HG02852 (cell line): ENCODE measurements at regions not wholly inside any gene's neighbourhood (a gene's known extent, or its start where the extent isn't known, plus 50 kb on each side); places are given as distances from the start of the nearest gene placed in this dataset.
"Not testable (repeated sequence)": the region's sequence is repeated elsewhere in the genome, so short reads cannot be mapped to it uniquely, and the experiment has no call there.

Source experiments
- ATAC-seq: cut with Tn5 transposase; IDR thresholded peaks from one replicate; pipeline ENCODE4 v1.9.1; 2021; ENCODE audit warnings: mild to moderate bottlenecking, moderate library complexity; ENCODE audit not compliant: unreplicated experiment

- no peak for ATAC-seq
Observed at GRCh38 chr5:163108351-163108750, 329.0 kb upstream of the CCNG1 start.

DNA sequence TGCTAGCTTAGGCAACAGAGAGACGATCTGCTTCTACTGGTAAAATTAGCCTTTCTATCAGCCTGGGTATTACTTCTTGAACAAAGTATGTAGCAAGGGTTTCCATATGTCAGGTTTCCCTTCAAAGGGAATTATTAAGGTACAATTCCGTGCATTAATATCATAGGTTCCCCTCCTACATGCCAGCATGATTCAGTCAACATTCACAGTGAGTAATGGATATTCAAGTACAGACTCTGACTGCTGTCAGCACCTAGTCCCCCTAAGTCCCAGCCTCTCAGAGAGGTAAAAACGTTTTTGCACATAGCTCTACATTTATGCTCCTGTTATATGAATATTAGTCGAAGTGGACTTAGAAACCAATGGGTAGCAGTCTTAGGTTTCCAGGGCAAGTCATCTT, 322.4 kb upstream of the CCNG1 start:
- ATAC-seq, result no peak

DNA sequence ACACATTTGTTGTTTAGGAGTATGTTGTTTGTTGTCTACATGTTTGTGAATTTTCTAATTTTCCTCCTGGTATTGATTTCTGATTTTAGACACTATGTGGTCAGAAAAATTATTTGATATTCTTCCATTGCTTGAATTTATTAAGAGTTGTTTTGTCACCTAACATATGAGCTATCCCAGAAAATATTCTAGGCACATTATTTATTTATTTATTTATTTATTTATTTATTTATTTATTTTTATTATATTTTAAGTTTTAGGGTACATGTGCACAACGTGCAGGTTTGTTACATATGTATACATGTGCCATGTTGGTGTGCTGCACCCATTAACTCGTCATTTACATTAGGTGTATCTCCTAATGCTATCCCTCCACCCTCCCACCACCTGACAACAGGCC, 320.8 kb upstream of the CCNG1 start:
- not testable (repeated sequence) for ATAC-seq

GRCh38 chr5:163134061-163134460, 303.3 kb upstream of the CCNG1 start:
- ATAC-seq, result no peak

DNA sequence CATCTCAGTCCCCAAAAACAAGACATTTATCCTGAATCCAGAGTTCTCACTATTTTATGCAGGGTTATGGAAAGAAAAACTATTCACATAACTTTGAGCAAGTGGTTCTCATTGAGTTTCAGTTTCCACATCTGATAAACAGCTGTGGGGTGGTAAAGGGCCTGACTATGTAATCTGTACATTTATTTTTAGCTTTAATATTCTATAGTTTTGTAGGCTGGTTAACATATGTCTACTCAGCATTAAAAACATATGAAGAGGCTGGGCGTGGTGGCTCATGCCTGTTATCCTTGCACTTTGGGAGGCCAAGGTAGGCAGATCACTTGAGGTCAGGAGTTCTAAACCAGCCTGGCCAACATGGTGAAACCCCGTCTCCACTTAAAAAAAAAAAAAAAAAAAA, 301.5 kb upstream of the CCNG1 start:
- no peak for ATAC-seq

DNA sequence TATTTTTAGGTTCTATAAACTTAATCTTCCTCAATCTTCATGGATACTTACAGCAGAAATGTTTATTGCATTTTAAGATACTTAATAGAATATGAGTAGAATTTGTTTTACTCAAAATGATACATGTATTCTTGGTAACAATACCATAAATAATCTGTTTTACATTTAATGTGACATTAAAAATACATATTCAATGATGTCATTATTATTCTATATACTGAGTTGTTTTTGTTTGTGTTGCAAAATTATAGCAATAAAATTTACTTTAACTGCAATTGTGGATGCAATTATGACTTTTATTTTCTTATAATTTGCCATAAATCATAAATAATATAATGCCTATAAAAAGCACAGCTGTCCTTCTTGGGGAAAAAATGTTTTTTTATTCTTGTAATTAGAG, 275.9 kb upstream of the CCNG1 start:
- ATAC-seq, result no peak

- no peak for ATAC-seq
Observed at GRCh38 chr5:163162645-163163044, 274.8 kb upstream of the CCNG1 start.

DNA sequence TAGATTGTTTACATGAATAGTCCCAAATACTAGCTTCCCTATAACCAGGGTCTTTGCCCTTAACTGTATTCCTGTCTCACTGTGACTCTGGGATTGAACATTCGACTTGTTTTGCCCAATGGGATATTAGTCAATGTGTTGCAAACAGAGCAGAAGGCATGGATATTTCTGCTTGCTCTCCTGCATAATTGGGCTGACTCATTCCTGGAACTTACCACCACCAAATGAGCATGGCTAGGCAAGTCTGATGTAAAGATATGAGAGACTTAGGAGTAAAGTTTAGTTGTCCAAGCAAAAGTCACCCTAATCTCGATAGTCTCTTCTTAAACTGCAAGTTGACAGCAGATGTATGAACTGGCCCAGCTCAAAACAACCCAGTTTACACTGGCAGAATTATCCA, 273.5 kb upstream of the CCNG1 start:
- ATAC-seq, result no peak

- ATAC-seq, result no peak
Observed at GRCh38 chr5:163165277-163165676, 272.1 kb upstream of the CCNG1 start.

- ATAC-seq, result not testable (repeated sequence)
Observed at GRCh38 chr5:163170161-163170560, 267.2 kb upstream of the CCNG1 start.

- no peak for ATAC-seq
Observed at GRCh38 chr5:163172540-163173338, 264.7 kb upstream of the CCNG1 start.

GRCh38 chr5:163177971-163178370, 259.4 kb upstream of the CCNG1 start:
- no peak for ATAC-seq

GRCh38 chr5:163185315-163185714, 252.1 kb upstream of the CCNG1 start:
- no peak for ATAC-seq

GRCh38 chr5:163189023-163189553, 248.3 kb upstream of the CCNG1 start:
- ATAC-seq, result no peak

- peak; percentile 62 for ATAC-seq
Observed at GRCh38 chr5:163190283-163190682, 247.1 kb upstream of the CCNG1 start.

GRCh38 chr5:163190784-163191183, 246.6 kb upstream of the CCNG1 start:
- ATAC-seq, result no peak

GRCh38 chr5:163193886-163194285, 243.5 kb upstream of the CCNG1 start:
- ATAC-seq, result no peak

- ATAC-seq, result no peak
Observed at GRCh38 chr5:163205645-163206044, 231.8 kb upstream of the CCNG1 start.

GRCh38 chr5:163221581-163221980, 215.8 kb upstream of the CCNG1 start:
- ATAC-seq, result no peak

DNA sequence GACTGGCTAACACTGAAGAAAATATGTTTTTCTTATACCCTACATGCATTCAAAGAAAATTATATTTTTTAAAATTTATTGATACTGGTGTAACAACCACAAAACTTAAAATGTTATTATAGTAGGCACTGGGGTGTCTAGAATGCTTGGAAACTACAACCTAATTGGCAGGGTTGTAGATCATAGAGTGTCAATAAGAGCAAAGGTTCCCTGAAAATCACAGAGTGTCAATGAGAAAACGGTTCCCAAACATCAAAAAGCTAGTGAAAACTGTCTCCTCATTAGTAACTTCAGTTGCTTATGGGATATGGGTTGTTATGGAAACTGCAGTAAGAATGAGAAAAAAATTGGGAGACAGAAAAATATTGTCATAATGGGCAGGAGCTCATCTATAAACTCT, 214.4 kb upstream of the CCNG1 start:
- no peak for ATAC-seq

DNA sequence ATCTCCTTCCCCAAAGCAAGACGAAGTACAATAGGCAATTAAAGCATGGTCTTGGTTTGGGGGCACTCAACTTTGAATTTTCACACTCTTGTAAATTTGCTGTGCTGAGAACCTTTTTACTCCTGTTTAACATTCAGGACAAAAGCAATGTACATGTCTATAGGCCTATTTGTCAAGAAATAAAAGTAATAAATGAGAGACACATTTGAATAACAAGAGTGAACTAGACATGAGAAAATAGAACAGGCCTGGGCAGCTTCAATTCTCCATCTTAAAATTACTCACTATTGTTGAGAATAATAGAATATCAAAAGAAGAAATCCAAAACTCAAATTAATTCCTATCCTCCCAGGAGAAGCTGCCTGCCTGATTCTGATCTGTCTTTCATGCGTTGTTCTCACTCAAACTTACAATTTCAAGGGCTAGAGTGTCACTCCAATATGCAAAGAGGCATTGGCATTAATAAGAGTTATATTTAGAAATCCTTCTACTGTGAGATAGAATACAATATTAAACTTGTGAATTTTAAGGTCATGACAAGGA, 192.9 kb upstream of the CCNG1 start:
- no peak for ATAC-seq

DNA sequence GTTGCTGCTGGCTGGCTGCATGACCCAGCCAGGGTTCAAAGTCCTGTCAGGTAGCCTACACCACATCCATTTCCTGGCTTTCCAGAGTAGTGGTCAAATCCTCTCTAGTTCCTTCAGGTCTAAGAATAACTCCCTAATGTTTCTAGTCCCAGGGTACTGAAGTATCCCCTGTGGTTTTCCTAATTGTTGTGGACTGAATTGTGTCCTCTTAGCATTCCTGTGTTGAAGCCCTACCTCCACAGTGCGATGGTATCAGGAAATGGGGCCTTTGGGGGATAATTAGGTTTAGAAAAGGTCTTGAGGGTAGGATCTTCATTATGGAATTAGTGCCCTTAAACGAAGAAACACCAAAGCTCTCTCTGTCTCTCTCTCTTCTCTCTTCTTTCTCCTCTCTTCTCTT, 191.8 kb upstream of the CCNG1 start:
- no peak for ATAC-seq

GRCh38 chr5:163248333-163248732, 189.1 kb upstream of the CCNG1 start:
- no peak for ATAC-seq
